ENCODE measurements at regions not wholly inside any gene's neighbourhood (a gene's known extent, or its start where the extent isn't known, plus 50 kb on each side); places are given as distances from the start of the nearest gene placed in this dataset.

- no peaks in the 10 kb centered on the region for H3K9me3 ChIP-seq (ENCODE audit: insufficient read depth, low read length)
- no peak overlapping the region for H3K9ac ChIP-seq (ENCODE audit: insufficient read length, low read depth)
- TF ChIP-seq YY1 (IDR thresholded peaks at IDR 0.05; ENCODE audit: insufficient read depth, insufficient read length): no peak
- no peak for TF ChIP-seq SUZ12 (IDR thresholded peaks at IDR 0.05; ENCODE audit: extremely low read depth, insufficient read depth, insufficient read length)
- no peaks in the 10 kb centered on the region for H3K27me3 ChIP-seq (ENCODE audit: insufficient read depth, insufficient read length)
- no peaks in the 10 kb centered on the region for H3K4me1 ChIP-seq (ENCODE audit: insufficient read depth, insufficient read length)
- H3K4me3 ChIP-seq (ENCODE audit: insufficient read length, low read depth): no peak overlapping the region
- no peaks in the 10 kb centered on the region for H3K36me3 ChIP-seq (ENCODE audit: insufficient read depth, insufficient read length, low read length)
- DNase-seq (ENCODE audit: low read depth, low spot score): no peak
Measured at GRCh38 chr7:56538541-56539429, 422.6 kb upstream of the NUPR2 start.

GRCh38 chr7:56537952-56538351, 421.7 kb upstream of the NUPR2 start:
- no peaks in the 10 kb centered on the region for H3K36me3 ChIP-seq (ENCODE audit: insufficient read depth, insufficient read length, low read length)

GRCh38 chr7:56537477-56537876, 421.3 kb upstream of the NUPR2 start:
- TF ChIP-seq ZNF274 (IDR thresholded peaks at IDR 0.05; ENCODE audit: low read depth, low read length): no peak
- TF ChIP-seq SUZ12 (IDR thresholded peaks at IDR 0.05; ENCODE audit: extremely low read depth, insufficient read depth, insufficient read length): no peak
- no peak for TF ChIP-seq YY1 (IDR thresholded peaks at IDR 0.05; ENCODE audit: insufficient read depth, insufficient read length)
- Histone ChIP-seq H3K9ac (ENCODE audit: insufficient read length, low read depth) (no peak overlapping the region), H3K36me3 (ENCODE audit: insufficient read depth, insufficient read length, low read length) (no peaks in the 10 kb centered on the region), H3K9me3 (ENCODE audit: insufficient read depth, low read length) (no peaks in the 10 kb centered on the region), H3K4me1 (ENCODE audit: insufficient read depth, insufficient read length) (no peaks in the 10 kb centered on the region), H3K4me3 (ENCODE audit: insufficient read length, low read depth) (no peak overlapping the region), H3K27me3 (ENCODE audit: insufficient read depth, insufficient read length) (no peaks in the 10 kb centered on the region)
- no peak for DNase-seq (ENCODE audit: low read depth, low spot score)

More at GRCh38 chr7:56537952-56538351, 421.7 kb upstream of the NUPR2 start:
- no peaks in the 10 kb centered on the region for H3K4me1 ChIP-seq (ENCODE audit: insufficient read depth, insufficient read length)
- no peak for DNase-seq (ENCODE audit: low read depth, low spot score)
- TF ChIP-seq ZNF274 (IDR thresholded peaks at IDR 0.05; ENCODE audit: low read depth, low read length): no peak
- no peak for TF ChIP-seq SUZ12 (IDR thresholded peaks at IDR 0.05; ENCODE audit: extremely low read depth, insufficient read depth, insufficient read length)
- no peak for TF ChIP-seq YY1 (IDR thresholded peaks at IDR 0.05; ENCODE audit: insufficient read depth, insufficient read length)
- no peaks in the 10 kb centered on the region for H3K9me3 ChIP-seq (ENCODE audit: insufficient read depth, low read length)
- H3K27me3 ChIP-seq (ENCODE audit: insufficient read depth, insufficient read length): no peaks in the 10 kb centered on the region
- H3K4me3 ChIP-seq (ENCODE audit: insufficient read length, low read depth): no peak overlapping the region
- no peak overlapping the region for H3K9ac ChIP-seq (ENCODE audit: insufficient read length, low read depth)

- Histone ChIP-seq H3K9ac (ENCODE audit: insufficient read length, low read depth) (no peak overlapping the region), H3K9me3 (ENCODE audit: insufficient read depth, low read length) (no peaks in the 10 kb centered on the region), H3K36me3 (ENCODE audit: insufficient read depth, insufficient read length, low read length) (no peaks in the 10 kb centered on the region), H3K4me3 (ENCODE audit: insufficient read length, low read depth) (no peak overlapping the region), H3K4me1 (ENCODE audit: insufficient read depth, insufficient read length) (no peaks in the 10 kb centered on the region), H3K27me3 (ENCODE audit: insufficient read depth, insufficient read length) (no peaks in the 10 kb centered on the region)
- no peak for DNase-seq (ENCODE audit: low read depth, low spot score)
- TF ChIP-seq ZNF274 (IDR thresholded peaks at IDR 0.05; ENCODE audit: low read depth, low read length): no peak
- no peak for TF ChIP-seq SUZ12 (IDR thresholded peaks at IDR 0.05; ENCODE audit: extremely low read depth, insufficient read depth, insufficient read length)
- TF ChIP-seq YY1 (IDR thresholded peaks at IDR 0.05; ENCODE audit: insufficient read depth, insufficient read length): no peak
Measured at GRCh38 chr7:56495165-56495564, 378.9 kb upstream of the NUPR2 start.

- no peak for TF ChIP-seq SUZ12 (IDR thresholded peaks at IDR 0.05; ENCODE audit: extremely low read depth, insufficient read depth, insufficient read length)
- no peak for TF ChIP-seq ZNF274 (IDR thresholded peaks at IDR 0.05; ENCODE audit: low read depth, low read length)
- no peaks in the 10 kb centered on the region for H3K36me3 ChIP-seq (ENCODE audit: insufficient read depth, insufficient read length, low read length)
- H3K9me3 ChIP-seq (ENCODE audit: insufficient read depth, low read length): no peaks in the 10 kb centered on the region
- H3K9ac ChIP-seq (ENCODE audit: insufficient read length, low read depth): no peak overlapping the region
- no peaks in the 10 kb centered on the region for H3K27me3 ChIP-seq (ENCODE audit: insufficient read depth, insufficient read length)
- DNase-seq (ENCODE audit: low read depth, low spot score): no peak
- no peak overlapping the region for H3K4me3 ChIP-seq (ENCODE audit: insufficient read length, low read depth)
- H3K4me1 ChIP-seq (ENCODE audit: insufficient read depth, insufficient read length): no peaks in the 10 kb centered on the region
Measured at GRCh38 chr7:56493704-56494450, 377.7 kb upstream of the NUPR2 start.

GRCh38 chr7:56493196-56493595, 377.0 kb upstream of the NUPR2 start:
- H3K4me1 ChIP-seq (ENCODE audit: insufficient read depth, insufficient read length): no peaks in the 10 kb centered on the region
- no peak overlapping the region for H3K4me3 ChIP-seq (ENCODE audit: insufficient read length, low read depth)
- no peak for DNase-seq (ENCODE audit: low read depth, low spot score)
- H3K9ac ChIP-seq (ENCODE audit: insufficient read length, low read depth): no peak overlapping the region
- no peak for TF ChIP-seq SUZ12 (IDR thresholded peaks at IDR 0.05; ENCODE audit: extremely low read depth, insufficient read depth, insufficient read length)
- TF ChIP-seq YY1 (IDR thresholded peaks at IDR 0.05; ENCODE audit: insufficient read depth, insufficient read length): no peak
- TF ChIP-seq ZNF274 (IDR thresholded peaks at IDR 0.05; ENCODE audit: low read depth, low read length): no peak
- no peaks in the 10 kb centered on the region for H3K36me3 ChIP-seq (ENCODE audit: insufficient read depth, insufficient read length, low read length)
- no peaks in the 10 kb centered on the region for H3K27me3 ChIP-seq (ENCODE audit: insufficient read depth, insufficient read length)
- no peaks in the 10 kb centered on the region for H3K9me3 ChIP-seq (ENCODE audit: insufficient read depth, low read length)
